PC-9 (cell line): ENCODE measurements at regions not wholly inside any gene's neighbourhood (a gene's known extent, or its start where the extent isn't known, plus 50 kb on each side); places are given as distances from the start of the nearest gene placed in this dataset.

Experiments used
- BruUV-seq: library from RNA; stranded (reverse); fragments of 400-500 nt; replicated peaks from 2 replicates; lab custom pipeline; 2021; lab: Mats Ljungman, UMichigan
- CTCF ChIA-PET: fragments of 300-600 bp; sonication (Branson Sonifier 250); formaldehyde crosslinking; loops from one replicate; lab custom pipeline; 2022; ENCODE audit warnings: antibody characterized with exemption; lab: Charles Lee
- POLR2A ChIA-PET: fragments of 300-600 bp; sonication (Branson Sonifier 250); formaldehyde crosslinking; loops from one replicate; lab custom pipeline; 2022; ENCODE audit warnings: antibody characterized with exemption; ENCODE audit not compliant: unreplicated experiment; lab: Charles Lee
- DNase-seq, 2 experiments: peaks; one replicate each; pipeline versions ENCODE4 v3.0.0 to v3.0.0-alpha.2; 2015 to 2022; ENCODE audit warnings: mixed read lengths in 1 of 2
- H2AFZ ChIP-seq: fragments of 200-600 bp; sonication (generic); 2 replicates; pipeline ENCODE4 v1.8.1; 2017; ENCODE audit warnings: antibody characterized with exemption
- H3F3A ChIP-seq: fragments of 200-600 bp; sonication (generic); 2 replicates; pipeline ENCODE4 v1.8.1; 2017; ENCODE audit warnings: antibody characterized with exemption, mild to moderate bottlenecking, low read depth; ENCODE audit not compliant: insufficient read depth
- H3K27ac ChIP-seq: fragments of 200-600 bp; sonication (generic); 2 replicates; pipeline ENCODE4 v1.6.1; 2016; ENCODE audit warnings: mixed run types
- H3K27me3 ChIP-seq: fragments of 200-600 bp; sonication (generic); 2 replicates; pipeline ENCODE4 v1.6.1; 2016; ENCODE audit warnings: low read depth, mixed run types; ENCODE audit not compliant: insufficient read depth
- H3K36me3 ChIP-seq: fragments of 200-600 bp; sonication (generic); 2 replicates; pipeline ENCODE4 v1.6.1; 2016; ENCODE audit warnings: low read depth, mixed run types
- H3K4me1 ChIP-seq: fragments of 200-600 bp; sonication (generic); replicated peaks from 2 replicates; pipeline ENCODE4 v1.6.1; 2016; ENCODE audit warnings: mixed run types; ENCODE audit not compliant: insufficient read depth
- H3K4me2 ChIP-seq: fragments of 200-600 bp; sonication (generic); 2 replicates; pipeline ENCODE4 v1.6.1; 2017; ENCODE audit warnings: mixed run types
- H3K4me3 ChIP-seq: fragments of 200-600 bp; sonication (generic); 2 replicates; pipeline ENCODE4 v1.6.1; 2016; ENCODE audit warnings: mixed run types
- H3K79me2 ChIP-seq: fragments of 200-600 bp; sonication (generic); 2 replicates; pipeline ENCODE4 v1.6.1; 2017; ENCODE audit warnings: low read depth, mixed run types
- H3K9me2 ChIP-seq: fragments of 200-600 bp; sonication (generic); 2 replicates; pipeline ENCODE4 v1.8.1; 2017; ENCODE audit warnings: mild to moderate bottlenecking; ENCODE audit not compliant: insufficient read depth
- H3K9me3 ChIP-seq: fragments of 200-600 bp; sonication (generic); 2 replicates; pipeline ENCODE4 v1.8.1; 2016; ENCODE audit warnings: low read depth; ENCODE audit not compliant: insufficient read depth
- H4K20me1 ChIP-seq: fragments of 200-600 bp; sonication (generic); 2 replicates; pipeline ENCODE4 v1.8.1; 2017; ENCODE audit not compliant: insufficient read depth
- EZH2 ChIP-seq: fragments of 200-600 bp; sonication (generic); IDR thresholded peaks from 2 replicates; pipeline ENCODE4 v1.8.0; 2017; ENCODE audit warnings: antibody characterized with exemption, low read depth
- intact Hi-C: fragments of 100-400 bp; cut with micrococcal nuclease; formaldehyde crosslinking; loops from one replicate; pipeline ENCODE4 v1.10.0; 2022; ENCODE audit not compliant: unreplicated experiment
- TF ChIP-seq, protein P1 (sequence below): fragments of 200-600 bp; sonication (generic); conservative IDR thresholded peaks from 2 replicates; pipeline ENCODE4 v1.6.1; 2017; ENCODE audit warnings: mixed run types, antibody characterized with exemption, mild to moderate bottlenecking, moderate library complexity

DNA sequence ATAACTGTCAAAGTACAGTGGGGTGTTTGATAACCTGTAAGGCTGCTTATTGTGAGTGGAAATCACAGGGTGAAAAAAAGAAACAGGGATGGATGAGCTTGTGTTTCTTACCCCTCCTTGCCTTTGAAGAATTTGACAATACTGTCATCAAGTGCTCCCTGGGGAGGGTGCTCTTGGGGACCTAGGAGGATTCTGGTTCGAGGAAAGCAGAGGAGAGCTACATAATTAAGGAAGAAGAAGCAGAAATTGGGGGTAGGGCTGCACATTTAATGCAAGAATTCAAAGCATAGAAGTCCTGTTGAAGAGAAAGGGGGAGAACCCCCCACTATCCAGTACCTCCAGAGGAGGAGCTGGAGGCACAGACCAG, 208.1 kb upstream of the PHYHIPL start:
- BruUV-seq: no TSS peak
- Histone ChIP-seq H3K4me2 (no peak overlapping the region), H3K79me2 (no peaks in the 10 kb centered on the region), H3K4me1 (0 out of 2 replicates have a peak, but pooled peaks cover 8% of the 10 kb centered on the region), H3K9me3 (no peaks in the 10 kb centered on the region), H3K9me2 (no peaks in the 10 kb centered on the region; the same call in 1 of the 2 replicates), H3F3A (no peaks in the 10 kb centered on the region), H3K27me3 (no peaks in the 10 kb centered on the region), H3K36me3 (no peaks in the 10 kb centered on the region), H3K4me3 (no peak overlapping the region), H2AFZ (no peak overlapping the region), H3K27ac (no peak overlapping the region), H4K20me1 (no peaks in the 10 kb centered on the region)
- CTCF ChIA-PET: no interaction called here
- POLR2A ChIA-PET: no interaction called here
- TF ChIP-seq EZH2: no peak
- TF ChIP-seq, protein P1, sequence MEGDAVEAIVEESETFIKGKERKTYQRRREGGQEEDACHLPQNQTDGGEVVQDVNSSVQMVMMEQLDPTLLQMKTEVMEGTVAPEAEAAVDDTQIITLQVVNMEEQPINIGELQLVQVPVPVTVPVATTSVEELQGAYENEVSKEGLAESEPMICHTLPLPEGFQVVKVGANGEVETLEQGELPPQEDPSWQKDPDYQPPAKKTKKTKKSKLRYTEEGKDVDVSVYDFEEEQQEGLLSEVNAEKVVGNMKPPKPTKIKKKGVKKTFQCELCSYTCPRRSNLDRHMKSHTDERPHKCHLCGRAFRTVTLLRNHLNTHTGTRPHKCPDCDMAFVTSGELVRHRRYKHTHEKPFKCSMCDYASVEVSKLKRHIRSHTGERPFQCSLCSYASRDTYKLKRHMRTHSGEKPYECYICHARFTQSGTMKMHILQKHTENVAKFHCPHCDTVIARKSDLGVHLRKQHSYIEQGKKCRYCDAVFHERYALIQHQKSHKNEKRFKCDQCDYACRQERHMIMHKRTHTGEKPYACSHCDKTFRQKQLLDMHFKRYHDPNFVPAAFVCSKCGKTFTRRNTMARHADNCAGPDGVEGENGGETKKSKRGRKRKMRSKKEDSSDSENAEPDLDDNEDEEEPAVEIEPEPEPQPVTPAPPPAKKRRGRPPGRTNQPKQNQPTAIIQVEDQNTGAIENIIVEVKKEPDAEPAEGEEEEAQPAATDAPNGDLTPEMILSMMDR: no peak
- intact Hi-C loops: no loop called here
- DNase-seq: no peak

DNA sequence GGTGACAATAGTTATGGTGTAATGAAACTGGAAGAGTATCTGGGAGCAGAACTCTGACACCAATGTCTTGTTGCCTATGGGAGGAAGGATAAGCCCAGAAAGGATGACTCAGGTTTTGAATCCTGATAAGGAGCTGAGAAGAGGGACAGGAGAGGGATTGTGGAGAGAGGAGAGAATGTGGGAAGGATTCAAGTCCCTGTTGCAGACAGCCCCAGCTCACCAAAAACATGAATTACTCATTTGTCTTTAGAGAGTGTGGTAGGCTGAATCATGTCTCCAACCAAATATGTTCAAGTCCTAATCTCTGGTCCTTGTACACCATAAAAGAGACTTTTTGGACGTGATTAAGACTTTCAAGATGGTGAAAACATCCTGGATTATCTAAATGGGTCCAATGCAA, 206.9 kb upstream of the PHYHIPL start:
- BruUV-seq: no TSS peak
- H3F3A ChIP-seq: no peaks in the 10 kb centered on the region
- TF ChIP-seq, protein P1: no peak
- TF ChIP-seq EZH2: no peak
- no peak overlapping the region for H3K4me2 ChIP-seq
- ChIA-PET POLR2A (no interaction called here), CTCF (no interaction called here)
- H3K27me3 ChIP-seq: no peaks in the 10 kb centered on the region
- intact Hi-C loops: no loop called here
- 0 out of 2 replicates have a peak, but pooled peaks cover 8% of the 10 kb centered on the region for H3K4me1 ChIP-seq
- H3K4me3 ChIP-seq: no peak overlapping the region
- DNase-seq: no peak
- H3K79me2 ChIP-seq: no peaks in the 10 kb centered on the region
- no peaks in the 10 kb centered on the region; the same call in 1 of the 2 replicates for H3K9me2 ChIP-seq
- no peaks in the 10 kb centered on the region for H3K9me3 ChIP-seq
- H2AFZ ChIP-seq: no peak overlapping the region
- H3K27ac ChIP-seq: no peak overlapping the region
- no peaks in the 10 kb centered on the region for H3K36me3 ChIP-seq
- no peaks in the 10 kb centered on the region for H4K20me1 ChIP-seq

DNA sequence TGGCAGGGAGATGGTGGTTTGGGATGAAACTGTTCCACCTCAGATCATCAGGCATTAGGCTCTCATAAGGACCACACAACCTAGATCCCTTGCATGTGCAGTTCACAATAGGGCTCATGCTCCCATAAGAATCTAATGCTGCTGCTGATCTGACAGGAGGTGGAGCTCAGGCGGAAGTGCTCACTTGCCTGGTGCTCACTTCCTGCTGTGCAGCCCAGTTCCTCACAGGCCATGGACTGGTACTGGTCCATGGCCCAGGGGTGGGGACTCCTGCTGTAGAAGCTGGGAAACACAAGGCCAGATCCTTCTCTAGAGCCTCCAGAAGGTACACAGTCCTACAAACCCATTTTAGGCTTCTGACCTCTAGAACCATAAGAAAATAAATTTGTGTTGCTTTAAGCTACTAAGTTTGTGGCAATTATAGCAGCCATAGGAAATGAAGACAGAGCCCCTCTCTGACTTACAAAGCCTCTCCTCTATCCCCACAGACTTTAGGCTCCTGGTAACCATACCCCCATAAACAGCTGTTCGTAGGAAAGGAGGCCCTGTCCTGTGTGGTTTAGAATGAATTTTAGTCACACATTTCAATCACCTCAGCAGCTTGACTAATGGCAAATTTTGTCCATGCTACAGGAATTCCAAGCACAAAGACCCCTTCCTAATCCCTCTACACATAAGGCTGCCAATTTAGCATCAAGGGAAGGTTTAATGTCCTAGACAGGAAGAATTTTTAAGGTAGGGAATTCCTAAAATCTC, 206.1 kb upstream of the PHYHIPL start:
- H3K27ac ChIP-seq: no peak overlapping the region
- no peak overlapping the region for H3K4me3 ChIP-seq
- H3K27me3 ChIP-seq: no peaks in the 10 kb centered on the region
- H3F3A ChIP-seq: no peaks in the 10 kb centered on the region
- no peak for DNase-seq
- H3K9me3 ChIP-seq: no peaks in the 10 kb centered on the region
- no peaks in the 10 kb centered on the region; the same call in 1 of the 2 replicates for H3K9me2 ChIP-seq
- no peaks in the 10 kb centered on the region for H4K20me1 ChIP-seq
- H3K36me3 ChIP-seq: no peaks in the 10 kb centered on the region
- intact Hi-C loops: no loop called here
- CTCF ChIA-PET: no interaction called here
- no peaks in the 10 kb centered on the region for H3K79me2 ChIP-seq
- POLR2A ChIA-PET: no interaction called here
- TF ChIP-seq, protein P1: no peak
- TF ChIP-seq EZH2: no peak
- H2AFZ ChIP-seq: no peak overlapping the region
- BruUV-seq: no TSS peak
- H3K4me1 ChIP-seq: 0 out of 2 replicates have a peak, but pooled peaks cover 8% of the 10 kb centered on the region
- H3K4me2 ChIP-seq: no peak overlapping the region
